SK-N-DZ (cell line): ENCODE measurements at regions not wholly inside any gene's neighbourhood (a gene's known extent, or its start where the extent isn't known, plus 50 kb on each side); places are given as distances from the start of the nearest gene placed in this dataset.
"Not testable (repeated sequence)": the region's sequence is repeated elsewhere in the genome, so short reads cannot be mapped to it uniquely, and the experiment has no call there.

Experiments used
- DNase-seq: peaks from one replicate; pipeline ENCODE4 v3.0.0-alpha.2; 2015; ENCODE audit warnings: low spot score
- small RNA-seq, 2 experiments: library from RNA; depleted of rRNA; stranded (forward); fragments of <200 nt; gene quantifications; one replicate each; pipeline ENCODE3, GENCODE V24; 2014

DNA sequence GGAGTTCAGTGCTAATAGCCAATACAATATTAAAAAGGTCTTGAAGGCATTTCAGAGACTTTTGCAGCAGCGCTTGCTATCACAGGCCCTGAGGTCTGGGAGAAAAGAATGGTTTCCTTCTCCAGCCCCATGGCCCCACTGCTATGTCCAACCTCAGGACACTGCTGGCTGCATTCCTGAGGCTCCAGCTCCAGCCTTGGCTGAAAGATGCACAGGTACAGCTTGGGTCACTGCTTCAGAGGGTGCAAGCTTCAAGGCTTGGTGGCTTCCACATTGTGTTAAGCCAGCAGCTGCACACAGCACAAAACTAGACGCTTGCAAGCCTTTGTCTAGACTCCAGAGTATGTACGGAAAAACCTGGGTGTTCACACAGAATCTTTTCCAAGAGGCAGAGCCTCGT is 589.2 kb downstream of the CWH43 start:
- not testable (repeated sequence) for DNase-seq

DNA sequence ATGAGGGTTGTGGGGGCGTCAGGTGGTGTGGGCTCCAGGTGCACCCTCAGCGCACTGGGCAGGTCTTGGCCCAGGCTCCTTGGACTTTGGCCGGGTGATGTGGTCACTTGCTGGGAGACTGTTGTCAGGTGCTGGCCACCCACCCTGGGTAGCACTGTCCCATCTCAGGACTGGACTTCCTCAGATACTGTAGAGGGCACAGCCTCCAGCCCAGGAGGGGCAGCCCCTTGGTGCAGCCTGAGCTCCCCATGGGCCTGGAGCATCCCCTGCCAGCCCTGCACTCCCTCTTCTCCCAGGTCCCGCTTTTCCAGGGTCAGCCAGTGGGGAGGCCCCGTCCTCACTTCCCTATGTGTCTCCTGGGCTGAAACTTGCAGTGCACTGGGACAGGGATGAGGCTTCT is 592.3 kb downstream of the CWH43 start:
- not testable (repeated sequence) for DNase-seq

DNA sequence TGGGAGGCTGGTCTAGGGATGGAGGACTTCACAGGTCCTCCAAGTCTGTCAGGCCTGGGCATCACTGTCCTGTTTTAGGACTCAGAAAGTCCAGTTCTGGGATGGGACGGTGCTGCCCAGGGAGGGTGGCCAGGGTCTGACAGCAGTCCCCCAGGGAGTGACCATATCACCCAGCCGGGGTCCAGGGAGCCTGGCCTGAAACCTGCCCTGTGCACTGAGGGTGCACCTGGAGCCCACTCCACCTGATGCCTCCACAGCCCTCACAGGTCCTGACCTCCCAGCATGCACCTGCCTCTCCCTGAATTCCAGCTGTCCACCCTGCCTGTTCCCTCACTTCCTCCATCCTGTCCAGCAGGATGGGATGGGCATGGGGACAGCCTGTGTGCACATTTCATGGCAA is 592.8 kb downstream of the CWH43 start:
- DNase-seq, result not testable (repeated sequence)

DNA sequence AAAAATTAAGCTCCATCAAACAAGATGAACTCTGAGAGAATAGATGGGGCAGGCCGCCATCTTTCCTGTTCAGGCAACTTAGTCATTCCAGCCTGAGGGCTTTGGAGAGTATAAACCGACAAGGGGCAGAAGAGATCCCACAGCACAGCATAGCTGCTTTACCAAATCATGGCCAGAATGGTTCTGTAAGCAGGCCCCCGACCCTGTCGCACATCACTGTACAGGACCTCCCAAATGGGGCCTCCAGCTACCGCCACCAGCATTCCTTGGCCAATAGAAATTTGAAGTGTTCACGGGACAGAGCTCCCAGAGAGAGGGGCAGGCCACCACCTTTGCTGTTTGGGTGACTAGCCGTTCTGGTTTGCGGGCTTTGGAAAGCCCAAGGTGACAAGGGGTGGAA is 594.1 kb downstream of the CWH43 start:
- not testable (repeated sequence) for DNase-seq

DNA sequence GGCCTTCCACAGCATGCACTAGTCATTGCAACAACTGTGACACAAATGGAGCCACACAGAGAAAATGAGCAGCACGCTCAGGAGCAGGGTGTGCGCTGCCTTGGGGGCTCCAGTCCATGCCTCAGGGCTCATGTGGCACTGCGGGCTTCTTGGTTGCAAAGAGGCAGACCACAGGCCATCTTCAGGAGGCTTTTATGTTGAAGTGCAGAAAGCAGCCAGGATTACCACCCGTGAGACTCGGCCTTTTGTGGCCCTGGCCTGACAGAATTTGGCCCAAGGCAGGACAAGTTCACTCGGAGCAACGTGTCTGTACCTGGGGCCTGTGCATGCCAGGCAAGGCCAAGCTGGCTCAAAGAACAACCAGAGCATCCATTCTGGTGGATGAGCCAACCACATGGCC is 602.3 kb downstream of the CWH43 start:
- not testable (repeated sequence) for DNase-seq

DNA sequence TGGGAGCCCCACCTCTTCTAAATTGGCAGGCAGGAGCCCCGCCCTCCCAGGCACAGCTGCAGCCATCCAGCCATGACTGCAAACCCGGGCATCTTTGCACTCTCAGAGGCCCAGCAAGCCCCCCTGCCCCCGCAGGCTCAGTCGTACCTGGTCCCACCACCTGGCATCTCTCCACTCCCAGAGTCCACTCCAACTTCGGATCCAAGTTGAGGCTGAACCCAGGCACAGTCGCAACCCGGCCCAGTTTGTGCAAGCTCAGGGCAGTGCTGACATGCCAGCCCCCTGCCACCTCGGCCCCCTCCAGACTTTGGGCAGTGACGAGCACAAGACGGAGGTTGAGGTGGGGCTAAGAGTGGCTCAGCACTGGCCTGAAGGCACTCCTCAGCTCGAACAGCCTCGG is 632.4 kb downstream of the CWH43 start:
- DNase-seq, result not testable (repeated sequence)

DNA sequence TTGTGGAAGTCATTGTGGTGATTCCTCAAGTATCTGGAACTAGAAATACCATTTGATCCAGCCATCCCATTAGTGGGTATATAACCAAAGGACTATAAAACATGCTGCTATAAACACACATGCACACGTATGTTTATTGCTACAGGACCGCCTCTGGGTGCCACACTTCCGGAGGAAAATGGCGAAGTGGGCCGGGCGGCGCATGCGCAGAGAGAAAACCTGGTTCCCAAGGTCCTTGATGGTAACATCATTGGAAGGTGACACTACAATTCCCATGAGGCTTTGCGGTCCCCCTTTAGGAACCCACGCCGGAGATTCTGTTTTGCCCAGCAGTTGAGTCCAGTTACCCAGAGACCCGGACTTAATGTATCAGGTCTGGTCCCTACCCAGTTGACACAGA is 640.4 kb downstream of the CWH43 start:
- peak; percentile 11 for DNase-seq

Small RNAs in the stretch of these regions (small RNA-seq; reads per million reads assigned to genes)
- gene AC119751.2, result 0 reads per million in 2 experiments
- gene AC119751.6, result 0 reads per million in 2 experiments
- gene AC119751.7, result 0 reads per million in 2 experiments
- gene AC119751.8, result 0 reads per million in 2 experiments
